K562 (cell line): ENCODE measurements at regions not wholly inside any gene's neighbourhood (a gene's known extent, or its start where the extent isn't known, plus 50 kb on each side); places are given as distances from the start of the nearest gene placed in this dataset.

Experiments
- BHLHE40 ChIP-seq: IDR thresholded peaks from 2 replicates; pipeline ENCODE4 v1.6.1; 2011; ENCODE audit warnings: low read length, improper control_type of control experiment
- CHD2 ChIP-seq: IDR thresholded peaks from 2 replicates; pipeline ENCODE4 v1.6.1; 2011; ENCODE audit warnings: low read depth, low read length
- CTCF ChIP-seq, 3 experiments: IDR thresholded peaks in 2 of 3; conservative IDR thresholded peaks in 1 of 3; 2 replicates each; pipeline ENCODE4 v1.5.1; 2011 to 2012; ENCODE audit warnings: low read length in 3 of 3, mild to moderate bottlenecking in 3 of 3, control low read depth in 2 of 3, improper control_type of control experiment in 1 of 3, inconsistent platforms in 1 of 3, low read depth in 1 of 3, mixed read lengths in 1 of 3, moderate library complexity in 1 of 3; ENCODE audit not compliant: insufficient read depth in 2 of 3
- HCFC1 ChIP-seq: IDR thresholded peaks from 2 replicates; pipeline ENCODE4 v1.6.1; 2012; ENCODE audit warnings: low read depth, low read length, improper control_type of control experiment
- HMG20A ChIP-seq: fragments of 450-650 bp; formaldehyde crosslinking; conservative IDR thresholded peaks from 2 replicates; pipeline ENCODE4 v1.4.0; 2020; ENCODE audit warnings: mild to moderate bottlenecking, mixed read lengths
- JUN ChIP-seq, 2 experiments: sonication (generic) in 1 of 2; formaldehyde crosslinking in 1 of 2; IDR thresholded peaks; 2 replicates each; pipeline versions ENCODE4 v1.6.1 to v1.8.0; 2012 to 2022; ENCODE audit warnings: borderline replicate concordance in 2 of 2, mild to moderate bottlenecking in 2 of 2, improper control_type of control experiment in 1 of 2, low read depth in 1 of 2, low read length in 1 of 2, missing genetic modification reagents in 1 of 2
- NFIC ChIP-seq: fragments of 450-650 bp; IDR thresholded peaks from 2 replicates; pipeline ENCODE4 v1.6.1; 2017; ENCODE audit warnings: mild to moderate bottlenecking, inconsistent platforms
- PRDM10 ChIP-seq: fragments of 450-650 bp; IDR thresholded peaks from 2 replicates; pipeline ENCODE4 v1.6.1; 2018; ENCODE audit not compliant: partially characterized antibody
- ZNF174 ChIP-seq: fragments of 250-450 bp; sonication (Bioruptor Pico); IDR thresholded peaks from 2 replicates; pipeline ENCODE4 v1.4.0; 2020; ENCODE audit warnings: mild to moderate bottlenecking
- ZNF316 ChIP-seq: fragments of 450-650 bp; IDR thresholded peaks from 2 replicates; pipeline ENCODE4 v1.6.1; 2016
- TF ChIP-seq, protein P1 (sequence below): fragments of 250-450 bp; sonication (Bioruptor Pico); IDR thresholded peaks from 2 replicates; pipeline ENCODE4 v1.4.0; 2020; ENCODE audit warnings: mild to moderate bottlenecking
- TF ChIP-seq, protein P2 (sequence below): sonication (generic); formaldehyde crosslinking; IDR thresholded peaks from 2 replicates; pipeline ENCODE4 v1.8.1; 2022; ENCODE audit warnings: missing genetic modification reagents

DNA sequence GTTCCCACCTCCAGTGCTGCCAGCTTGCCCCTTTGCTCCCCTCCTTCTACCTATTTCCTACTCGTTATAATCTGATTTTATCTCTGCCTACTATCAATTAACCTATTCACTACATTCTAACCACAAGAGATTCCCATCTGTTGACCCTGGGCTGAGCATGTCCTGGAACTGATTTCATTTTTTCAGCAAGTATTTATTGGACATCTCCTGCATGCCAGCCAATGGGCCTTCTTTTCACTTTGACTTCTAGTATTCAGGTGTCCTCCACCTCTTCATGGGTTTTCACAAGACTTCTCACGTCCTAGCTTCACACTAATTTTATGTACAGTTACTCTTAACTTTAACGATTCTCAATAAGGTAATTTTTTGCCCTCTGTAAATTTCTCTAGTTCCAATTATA, 282.7 kb upstream of the KLHL1 start:
- TF ChIP-seq BHLHE40 (no peak), CTCF (IDR thresholded peaks at IDR 0.05 in 2 of 3, conservative IDR thresholded peaks at IDR 0.05 in 1 of 3; ENCODE audit: insufficient read depth in 2 of 3, low read depth in 1 of 3, low read length in 3 of 3) (no peak), ZNF316 (no peak), HMG20A (CRISPR knock-in tag) (no peak), PRDM10 (no peak), JUN (IDR thresholded peaks at IDR 0.05; ENCODE audit: borderline replicate concordance, low read depth, low read length) (no peak), JUN (CRISPR knock-in tag; IDR thresholded peaks at IDR 0.05; ENCODE audit: borderline replicate concordance) (no peak), CHD2 (no peak), ZNF174 (CRISPR knock-in tag) (no peak), NFIC (no peak), HCFC1 (no peak)
- TF ChIP-seq, protein P1, sequence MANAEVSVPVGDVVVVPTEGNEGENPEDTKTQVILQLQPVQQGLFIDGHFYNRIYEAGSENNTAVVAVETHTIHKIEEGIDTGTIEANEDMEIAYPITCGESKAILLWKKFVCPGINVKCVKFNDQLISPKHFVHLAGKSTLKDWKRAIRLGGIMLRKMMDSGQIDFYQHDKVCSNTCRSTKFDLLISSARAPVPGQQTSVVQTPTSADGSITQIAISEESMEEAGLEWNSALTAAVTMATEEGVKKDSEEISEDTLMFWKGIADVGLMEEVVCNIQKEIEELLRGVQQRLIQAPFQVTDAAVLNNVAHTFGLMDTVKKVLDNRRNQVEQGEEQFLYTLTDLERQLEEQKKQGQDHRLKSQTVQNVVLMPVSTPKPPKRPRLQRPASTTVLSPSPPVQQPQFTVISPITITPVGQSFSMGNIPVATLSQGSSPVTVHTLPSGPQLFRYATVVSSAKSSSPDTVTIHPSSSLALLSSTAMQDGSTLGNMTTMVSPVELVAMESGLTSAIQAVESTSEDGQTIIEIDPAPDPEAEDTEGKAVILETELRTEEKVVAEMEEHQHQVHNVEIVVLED (CRISPR knock-in tag): no peak
- TF ChIP-seq, protein P2, sequence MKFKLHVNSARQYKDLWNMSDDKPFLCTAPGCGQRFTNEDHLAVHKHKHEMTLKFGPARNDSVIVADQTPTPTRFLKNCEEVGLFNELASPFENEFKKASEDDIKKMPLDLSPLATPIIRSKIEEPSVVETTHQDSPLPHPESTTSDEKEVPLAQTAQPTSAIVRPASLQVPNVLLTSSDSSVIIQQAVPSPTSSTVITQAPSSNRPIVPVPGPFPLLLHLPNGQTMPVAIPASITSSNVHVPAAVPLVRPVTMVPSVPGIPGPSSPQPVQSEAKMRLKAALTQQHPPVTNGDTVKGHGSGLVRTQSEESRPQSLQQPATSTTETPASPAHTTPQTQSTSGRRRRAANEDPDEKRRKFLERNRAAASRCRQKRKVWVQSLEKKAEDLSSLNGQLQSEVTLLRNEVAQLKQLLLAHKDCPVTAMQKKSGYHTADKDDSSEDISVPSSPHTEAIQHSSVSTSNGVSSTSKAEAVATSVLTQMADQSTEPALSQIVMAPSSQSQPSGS: no peak
